ENCODE measurements at regions not wholly inside any gene's neighbourhood (a gene's known extent, or its start where the extent isn't known, plus 50 kb on each side); places are given as distances from the start of the nearest gene placed in this dataset.
A peak's percentile ranks its signal among the peaks of the same experiment; 100 is the strongest.

GRCh38 chr2:43131051-43131889 is 95.1 kb downstream of the ZFP36L2 start:
- Histone ChIP-seq H3K27me3 (ENCODE audit: insufficient read depth, low read length) (no peaks in the 10 kb centered on the region), H3K4me3 (ENCODE audit: insufficient read depth, low read length) (peak overlapping the region; percentile 19), H3K79me2 (ENCODE audit: insufficient read depth, low read length) (no peaks in the 10 kb centered on the region), H4K20me1 (ENCODE audit: insufficient read depth, low read length) (no peaks in the 10 kb centered on the region), H3K4me1 (ENCODE audit: insufficient read depth, low read length) (peaks cover 20% of the 10 kb centered on the region), H2AFZ (ENCODE audit: low read length) (no peak overlapping the region), H3K27ac (ENCODE audit: low read depth, low read length) (peak overlapping the region; percentile 36), H3K9me3 (ENCODE audit: low read depth, low read length) (no peaks in the 10 kb centered on the region), H3K4me2 (ENCODE audit: insufficient read depth, low read length) (peak overlapping the region; percentile 43), H3K36me3 (ENCODE audit: insufficient read depth, low read length) (no peaks in the 10 kb centered on the region)
- peak; percentile 100 for DNase-seq (ENCODE audit: insufficient read length, low spot score, missing footprints)
- TF ChIP-seq CTCF (IDR thresholded peaks at IDR 0.05; ENCODE audit: extremely low read depth, low read depth, low read length) = peak; percentile 46

- H3K4me2 ChIP-seq (ENCODE audit: insufficient read depth, low read length) = peak overlapping the region; percentile 43
- H3K4me1 ChIP-seq (ENCODE audit: insufficient read depth, low read length) = peaks cover 20% of the 10 kb centered on the region
- H3K9me3 ChIP-seq (ENCODE audit: low read depth, low read length) = no peaks in the 10 kb centered on the region
- peak overlapping the region; percentile 51 for H3K27ac ChIP-seq (ENCODE audit: low read depth, low read length)
- H3K27me3 ChIP-seq (ENCODE audit: insufficient read depth, low read length) = no peaks in the 10 kb centered on the region
- no peaks in the 10 kb centered on the region for H3K79me2 ChIP-seq (ENCODE audit: insufficient read depth, low read length)
- no peaks in the 10 kb centered on the region for H4K20me1 ChIP-seq (ENCODE audit: insufficient read depth, low read length)
- H3K36me3 ChIP-seq (ENCODE audit: insufficient read depth, low read length) = no peaks in the 10 kb centered on the region
- TF ChIP-seq CTCF (IDR thresholded peaks at IDR 0.05; ENCODE audit: extremely low read depth, low read depth, low read length) = no peak
- no peak overlapping the region for H2AFZ ChIP-seq (ENCODE audit: low read length)
- no peak for DNase-seq (ENCODE audit: insufficient read length, low spot score, missing footprints)
- no peak overlapping the region for H3K4me3 ChIP-seq (ENCODE audit: insufficient read depth, low read length)
These were observed 95.9 kb downstream of the ZFP36L2 start for GRCh38 chr2:43130548-43130875.

- no peaks in the 10 kb centered on the region for H3K36me3 ChIP-seq (ENCODE audit: insufficient read depth, low read length)
- no peaks in the 10 kb centered on the region for H3K79me2 ChIP-seq (ENCODE audit: insufficient read depth, low read length)
- H3K27me3 ChIP-seq (ENCODE audit: insufficient read depth, low read length) = no peaks in the 10 kb centered on the region
- no peak overlapping the region for H3K4me2 ChIP-seq (ENCODE audit: insufficient read depth, low read length)
- TF ChIP-seq CTCF (IDR thresholded peaks at IDR 0.05; ENCODE audit: extremely low read depth, low read depth, low read length) = no peak
- no peak overlapping the region for H3K4me3 ChIP-seq (ENCODE audit: insufficient read depth, low read length)
- peak overlapping the region; percentile 35 for H2AFZ ChIP-seq (ENCODE audit: low read length)
- DNase-seq (ENCODE audit: insufficient read length, low spot score, missing footprints) = no peak
- H3K4me1 ChIP-seq (ENCODE audit: insufficient read depth, low read length) = peaks cover 20% of the 10 kb centered on the region
- H3K27ac ChIP-seq (ENCODE audit: low read depth, low read length) = no peak overlapping the region
- no peaks in the 10 kb centered on the region for H3K9me3 ChIP-seq (ENCODE audit: low read depth, low read length)
- no peaks in the 10 kb centered on the region for H4K20me1 ChIP-seq (ENCODE audit: insufficient read depth, low read length)
These were observed 96.5 kb downstream of the ZFP36L2 start for GRCh38 chr2:43129676-43130547.

GRCh38 chr2:43128559-43128955 is 97.8 kb downstream of the ZFP36L2 start:
- H2AFZ ChIP-seq (ENCODE audit: low read length) = no peak overlapping the region
- no peak overlapping the region for H3K4me3 ChIP-seq (ENCODE audit: insufficient read depth, low read length)
- H3K4me2 ChIP-seq (ENCODE audit: insufficient read depth, low read length) = no peak overlapping the region
- no peak for TF ChIP-seq CTCF (IDR thresholded peaks at IDR 0.05; ENCODE audit: extremely low read depth, low read depth, low read length)
- H3K27me3 ChIP-seq (ENCODE audit: insufficient read depth, low read length) = no peaks in the 10 kb centered on the region
- H3K9me3 ChIP-seq (ENCODE audit: low read depth, low read length) = no peaks in the 10 kb centered on the region
- H4K20me1 ChIP-seq (ENCODE audit: insufficient read depth, low read length) = no peaks in the 10 kb centered on the region
- DNase-seq (ENCODE audit: insufficient read length, low spot score, missing footprints) = no peak
- no peak overlapping the region for H3K27ac ChIP-seq (ENCODE audit: low read depth, low read length)
- no peaks in the 10 kb centered on the region for H3K36me3 ChIP-seq (ENCODE audit: insufficient read depth, low read length)
- H3K4me1 ChIP-seq (ENCODE audit: insufficient read depth, low read length) = peaks cover 20% of the 10 kb centered on the region
- no peaks in the 10 kb centered on the region for H3K79me2 ChIP-seq (ENCODE audit: insufficient read depth, low read length)

Measured in osteoblast (primary cell).